Smooth muscle cell (in vitro differentiated cells): ENCODE measurements at regions not wholly inside any gene's neighbourhood (a gene's known extent, or its start where the extent isn't known, plus 50 kb on each side); places are given as distances from the start of the nearest gene placed in this dataset.

Source experiments
- DNase-seq: peaks from one replicate; lab custom pipeline; 2025; ENCODE audit not compliant: unreplicated experiment; lab: John Stamatoyannopoulos, UW
- H2AFZ ChIP-seq: fragments of 200-600 bp; sonication (generic); 2 replicates; pipeline ENCODE4 v1.6.0; 2016; ENCODE audit warnings: antibody characterized with exemption, low read depth, mild to moderate bottlenecking
- H3F3A ChIP-seq: fragments of 200-600 bp; sonication (generic); 2 replicates; pipeline ENCODE4 v1.6.0; 2017; ENCODE audit warnings: antibody characterized with exemption, low read depth
- H3K27ac ChIP-seq: fragments of 200-600 bp; sonication (generic); 2 replicates; pipeline ENCODE4 v1.5.1; 2016; ENCODE audit warnings: low read depth, mild to moderate bottlenecking
- H3K27me3 ChIP-seq: fragments of 200-600 bp; sonication (generic); 2 replicates; pipeline ENCODE4 v1.6.1; 2016; ENCODE audit warnings: low read depth, mild to moderate bottlenecking
- H3K36me3 ChIP-seq: fragments of 200-600 bp; sonication (generic); 2 replicates; pipeline ENCODE4 v1.5.1; 2016; ENCODE audit warnings: low read depth
- H3K4me1 ChIP-seq: fragments of 200-600 bp; sonication (generic); 2 replicates; pipeline ENCODE4 v1.5.1; 2016; ENCODE audit warnings: low read depth
- H3K4me2 ChIP-seq: fragments of 200-600 bp; sonication (generic); 2 replicates; pipeline ENCODE4 v1.6.0; 2016; ENCODE audit warnings: mild to moderate bottlenecking
- H3K4me3 ChIP-seq: fragments of 200-600 bp; sonication (generic); 2 replicates; pipeline ENCODE4 v1.5.1; 2016; ENCODE audit warnings: mild to moderate bottlenecking
- H3K79me2 ChIP-seq: fragments of 200-600 bp; sonication (generic); 2 replicates; pipeline ENCODE4 v1.6.0; 2016; ENCODE audit warnings: low read depth, mild to moderate bottlenecking
- H3K9ac ChIP-seq: fragments of 200-600 bp; sonication (generic); 2 replicates; pipeline ENCODE4 v1.6.0; 2016; ENCODE audit warnings: low read depth
- H3K9me3 ChIP-seq: fragments of 200-600 bp; sonication (generic); replicated peaks from 2 replicates; pipeline ENCODE4 v1.5.1; 2016; ENCODE audit warnings: low read depth
- H4K20me1 ChIP-seq: fragments of 200-600 bp; sonication (generic); 2 replicates; pipeline ENCODE4 v1.6.0; 2016; ENCODE audit warnings: low read depth
- WGBS: methylation state at CpG from one replicate; pipeline ENCODE4 v1.1.7; 2016; ENCODE audit warnings: low lambda C conversion rate; 5-methylcytosine and 5-hydroxymethylcytosine counted together
- TF ChIP-seq, protein P1 (sequence below): fragments of 200-600 bp; sonication (generic); IDR thresholded peaks from 2 replicates; pipeline ENCODE4 v1.5.1; 2017; ENCODE audit warnings: borderline replicate concordance, mild to moderate bottlenecking, antibody characterized with exemption; ENCODE audit not compliant: insufficient read depth, poor library complexity, severe bottlenecking

- no peak for DNase-seq
Measured at GRCh38 chr3:43958005-43958770, 267.4 kb downstream of the ABHD5 start.

DNA sequence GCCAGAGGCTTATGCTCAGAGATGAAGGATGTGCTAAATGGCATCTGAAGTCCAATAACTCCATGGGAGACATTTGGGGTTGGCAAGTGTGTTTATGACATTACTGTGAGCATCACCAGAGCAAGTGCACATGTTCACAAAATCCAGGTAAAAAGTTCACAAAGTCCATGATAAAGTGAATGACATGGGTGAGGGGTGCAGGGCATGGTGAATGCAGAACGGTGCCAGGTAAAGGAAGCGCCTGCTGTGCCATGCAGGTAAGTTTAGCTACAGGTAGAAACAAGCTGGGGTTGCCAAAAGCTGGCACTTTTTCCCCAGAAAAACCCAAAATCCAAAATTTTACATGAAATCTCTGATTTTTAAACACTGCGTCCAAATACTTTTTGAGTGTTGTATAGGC is 268.2 kb downstream of the ABHD5 start:
- Histone ChIP-seq H3K9me3 (no peaks in the 10 kb centered on the region), H3K36me3 (no peaks in the 10 kb centered on the region), H3K27ac (no peak overlapping the region), H3K27me3 (peaks cover 26% of the 10 kb centered on the region), H3K4me1 (no peaks in the 10 kb centered on the region), H4K20me1 (no peaks in the 10 kb centered on the region), H3K79me2 (no peaks in the 10 kb centered on the region), H3K4me3 (no peak overlapping the region), H3K4me2 (no peak overlapping the region), H3K9ac (no peak overlapping the region), H2AFZ (no peak overlapping the region), H3F3A (no peaks in the 10 kb centered on the region)
- TF ChIP-seq, protein P1, sequence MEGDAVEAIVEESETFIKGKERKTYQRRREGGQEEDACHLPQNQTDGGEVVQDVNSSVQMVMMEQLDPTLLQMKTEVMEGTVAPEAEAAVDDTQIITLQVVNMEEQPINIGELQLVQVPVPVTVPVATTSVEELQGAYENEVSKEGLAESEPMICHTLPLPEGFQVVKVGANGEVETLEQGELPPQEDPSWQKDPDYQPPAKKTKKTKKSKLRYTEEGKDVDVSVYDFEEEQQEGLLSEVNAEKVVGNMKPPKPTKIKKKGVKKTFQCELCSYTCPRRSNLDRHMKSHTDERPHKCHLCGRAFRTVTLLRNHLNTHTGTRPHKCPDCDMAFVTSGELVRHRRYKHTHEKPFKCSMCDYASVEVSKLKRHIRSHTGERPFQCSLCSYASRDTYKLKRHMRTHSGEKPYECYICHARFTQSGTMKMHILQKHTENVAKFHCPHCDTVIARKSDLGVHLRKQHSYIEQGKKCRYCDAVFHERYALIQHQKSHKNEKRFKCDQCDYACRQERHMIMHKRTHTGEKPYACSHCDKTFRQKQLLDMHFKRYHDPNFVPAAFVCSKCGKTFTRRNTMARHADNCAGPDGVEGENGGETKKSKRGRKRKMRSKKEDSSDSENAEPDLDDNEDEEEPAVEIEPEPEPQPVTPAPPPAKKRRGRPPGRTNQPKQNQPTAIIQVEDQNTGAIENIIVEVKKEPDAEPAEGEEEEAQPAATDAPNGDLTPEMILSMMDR: no peak
- DNase-seq: no peak
- WGBS: 91% methylated on average over 3 of the region's 3 CpGs

More at GRCh38 chr3:43958005-43958770, 267.4 kb downstream of the ABHD5 start:
- Histone ChIP-seq H3K27me3 (peaks cover 26% of the 10 kb centered on the region), H3K36me3 (no peaks in the 10 kb centered on the region), H3K27ac (no peak overlapping the region), H3K4me2 (no peak overlapping the region), H4K20me1 (no peaks in the 10 kb centered on the region), H3F3A (no peaks in the 10 kb centered on the region), H3K9me3 (no peaks in the 10 kb centered on the region), H2AFZ (no peak overlapping the region), H3K9ac (no peak overlapping the region), H3K79me2 (no peaks in the 10 kb centered on the region), H3K4me1 (no peaks in the 10 kb centered on the region), H3K4me3 (no peak overlapping the region)
- WGBS: 90% methylated on average over 16 of the region's 16 CpGs
- TF ChIP-seq, protein P1: no peak

GRCh38 chr3:43959498-43960447 is 269.0 kb downstream of the ABHD5 start:
- Histone ChIP-seq H2AFZ (no peak overlapping the region), H4K20me1 (no peaks in the 10 kb centered on the region), H3K4me2 (no peak overlapping the region), H3K36me3 (no peaks in the 10 kb centered on the region), H3K9me3 (no peaks in the 10 kb centered on the region), H3K4me3 (no peak overlapping the region), H3K27me3 (peaks cover 29% of the 10 kb centered on the region), H3K79me2 (no peaks in the 10 kb centered on the region), H3F3A (no peaks in the 10 kb centered on the region), H3K4me1 (no peaks in the 10 kb centered on the region), H3K9ac (no peak overlapping the region), H3K27ac (no peak overlapping the region)
- DNase-seq: no peak
- 77% methylated on average over 10 of the region's 10 CpGs for WGBS
- TF ChIP-seq, protein P1: no peak
